OCI-LY7 (cell line): ENCODE measurements at regions not wholly inside any gene's neighbourhood (a gene's known extent, or its start where the extent isn't known, plus 50 kb on each side); places are given as distances from the start of the nearest gene placed in this dataset.

ENCODE experiments used
- EZH2phosphoT487 ChIP-seq: fragments of 200-600 bp; sonication (generic); IDR thresholded peaks from 2 replicates; pipeline ENCODE4 v1.6.1; 2018; ENCODE audit warnings: low read depth, borderline replicate concordance, mild to moderate bottlenecking, mixed run types, antibody characterized with exemption, low read length, moderate library complexity, mixed read lengths
- TF ChIP-seq, protein P1 (sequence below): fragments of 200-600 bp; sonication (generic); conservative IDR thresholded peaks from 2 replicates; pipeline ENCODE4 v1.5.1; 2014; ENCODE audit warnings: mild to moderate bottlenecking, antibody characterized with exemption, low read length, moderate library complexity, mixed read lengths

DNA sequence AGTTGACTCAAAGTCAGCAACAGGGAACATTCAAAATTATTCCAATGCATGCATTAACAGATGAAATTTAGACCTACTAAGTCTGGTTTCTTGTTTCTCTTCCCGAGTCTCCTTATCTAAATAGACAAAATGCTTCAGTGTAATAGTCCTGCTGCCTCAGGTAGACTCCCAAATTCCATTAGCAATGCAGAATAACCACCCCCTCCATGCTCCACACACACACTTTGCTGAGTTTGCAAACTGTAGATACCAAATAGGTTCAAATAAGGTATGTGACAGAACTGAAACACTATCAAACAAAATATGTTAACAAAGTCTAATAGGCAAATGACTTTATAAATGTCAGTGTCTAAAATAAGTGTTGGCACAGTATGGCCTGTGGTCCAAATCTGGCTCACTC, 451.1 kb upstream of the SOX5 start:
- TF ChIP-seq, protein P1, sequence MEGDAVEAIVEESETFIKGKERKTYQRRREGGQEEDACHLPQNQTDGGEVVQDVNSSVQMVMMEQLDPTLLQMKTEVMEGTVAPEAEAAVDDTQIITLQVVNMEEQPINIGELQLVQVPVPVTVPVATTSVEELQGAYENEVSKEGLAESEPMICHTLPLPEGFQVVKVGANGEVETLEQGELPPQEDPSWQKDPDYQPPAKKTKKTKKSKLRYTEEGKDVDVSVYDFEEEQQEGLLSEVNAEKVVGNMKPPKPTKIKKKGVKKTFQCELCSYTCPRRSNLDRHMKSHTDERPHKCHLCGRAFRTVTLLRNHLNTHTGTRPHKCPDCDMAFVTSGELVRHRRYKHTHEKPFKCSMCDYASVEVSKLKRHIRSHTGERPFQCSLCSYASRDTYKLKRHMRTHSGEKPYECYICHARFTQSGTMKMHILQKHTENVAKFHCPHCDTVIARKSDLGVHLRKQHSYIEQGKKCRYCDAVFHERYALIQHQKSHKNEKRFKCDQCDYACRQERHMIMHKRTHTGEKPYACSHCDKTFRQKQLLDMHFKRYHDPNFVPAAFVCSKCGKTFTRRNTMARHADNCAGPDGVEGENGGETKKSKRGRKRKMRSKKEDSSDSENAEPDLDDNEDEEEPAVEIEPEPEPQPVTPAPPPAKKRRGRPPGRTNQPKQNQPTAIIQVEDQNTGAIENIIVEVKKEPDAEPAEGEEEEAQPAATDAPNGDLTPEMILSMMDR = no peak
- no peak for TF ChIP-seq EZH2phosphoT487
